Dermis blood vessel endothelial cell (primary cell): ENCODE measurements at regions not wholly inside any gene's neighbourhood (a gene's known extent, or its start where the extent isn't known, plus 50 kb on each side); places are given as distances from the start of the nearest gene placed in this dataset.
"Not testable (repeated sequence)": the region's sequence is repeated elsewhere in the genome, so short reads cannot be mapped to it uniquely, and the experiment has no call there.

Source experiments
- DNase-seq: peaks from one replicate; pipeline ENCODE4 v3.0.0; 2010

DNA sequence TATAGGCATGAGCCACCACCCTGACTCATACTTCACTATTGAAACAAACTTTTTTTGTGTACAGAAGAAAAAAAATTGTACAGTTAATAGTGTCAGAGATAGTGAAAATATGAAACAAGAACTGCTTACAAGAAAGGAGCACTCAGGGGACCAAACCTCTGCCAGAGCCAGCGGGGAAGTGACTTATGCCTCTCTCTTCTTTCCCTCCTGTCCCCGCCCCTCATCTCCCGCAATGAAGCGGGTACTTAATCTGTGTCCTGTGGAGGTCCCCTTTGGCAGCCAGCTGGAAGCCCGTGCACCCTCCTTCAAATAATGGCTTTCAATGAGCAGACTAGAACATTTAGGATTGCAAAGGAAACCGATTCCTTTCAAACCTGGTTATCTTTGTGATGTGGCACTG lies 51.5 kb downstream of the PPIAL4A start:
- not testable (repeated sequence) for DNase-seq

DNA sequence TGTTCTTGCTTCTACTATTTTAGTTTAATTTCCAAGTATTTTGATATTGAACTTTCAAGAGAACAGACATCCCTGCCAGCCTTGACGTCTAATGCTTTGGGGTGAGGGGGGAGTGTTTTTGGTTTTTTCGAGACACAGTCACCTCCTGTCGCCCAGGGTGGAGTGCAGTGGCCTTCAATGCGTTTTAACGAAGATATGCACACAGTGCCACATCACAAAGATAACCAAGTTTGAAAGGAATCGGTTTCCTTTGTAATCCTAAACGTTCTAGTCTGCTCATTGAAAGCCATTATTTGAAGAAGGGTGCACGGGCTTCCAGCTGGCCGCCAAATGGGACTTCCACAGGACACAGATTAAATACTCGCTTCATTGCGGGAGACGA lies 52.3 kb downstream of the PPIAL4A start:
- not testable (repeated sequence) for DNase-seq

DNA sequence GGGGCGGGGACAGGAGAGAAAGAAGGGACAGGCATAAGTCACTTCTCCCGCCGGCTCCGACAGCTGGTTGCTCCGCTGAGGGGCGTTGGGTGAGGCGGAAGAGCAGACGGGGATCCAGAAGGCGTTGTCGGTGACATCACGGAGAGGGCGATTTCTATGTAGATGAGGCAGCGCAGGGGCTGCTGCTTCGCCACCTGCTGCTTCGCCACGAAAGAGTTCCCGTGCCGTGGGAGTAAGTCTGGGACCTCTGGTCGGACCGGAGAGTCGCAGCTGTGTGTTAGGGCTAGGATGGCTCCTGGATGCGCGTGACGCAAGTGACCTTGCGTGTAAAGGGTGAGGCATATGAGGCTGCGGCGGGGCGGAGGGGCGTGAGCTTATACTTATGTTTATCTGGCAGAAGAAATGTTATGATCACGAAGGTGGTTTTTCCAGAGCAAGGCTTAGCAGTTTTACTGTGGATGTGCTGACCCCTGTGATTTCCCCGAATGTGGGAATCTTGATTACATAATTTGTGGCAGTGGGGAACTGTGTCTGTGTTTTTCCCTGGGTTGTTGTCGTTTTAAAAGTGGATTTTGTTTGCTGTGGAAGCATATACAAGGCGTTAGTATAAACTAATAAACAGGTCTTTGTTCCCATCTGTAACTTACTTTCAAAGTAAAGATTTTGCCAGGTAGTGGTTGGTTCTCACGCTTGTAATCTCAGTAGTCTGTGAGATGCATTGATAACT lies 52.8 kb downstream of the PPIAL4A start:
- peak; percentile 2 for DNase-seq

- DNase-seq, result not testable (repeated sequence)
These were observed 53.4 kb downstream of the PPIAL4A start for GRCh38 chr1:120942945-120943319.

DNA sequence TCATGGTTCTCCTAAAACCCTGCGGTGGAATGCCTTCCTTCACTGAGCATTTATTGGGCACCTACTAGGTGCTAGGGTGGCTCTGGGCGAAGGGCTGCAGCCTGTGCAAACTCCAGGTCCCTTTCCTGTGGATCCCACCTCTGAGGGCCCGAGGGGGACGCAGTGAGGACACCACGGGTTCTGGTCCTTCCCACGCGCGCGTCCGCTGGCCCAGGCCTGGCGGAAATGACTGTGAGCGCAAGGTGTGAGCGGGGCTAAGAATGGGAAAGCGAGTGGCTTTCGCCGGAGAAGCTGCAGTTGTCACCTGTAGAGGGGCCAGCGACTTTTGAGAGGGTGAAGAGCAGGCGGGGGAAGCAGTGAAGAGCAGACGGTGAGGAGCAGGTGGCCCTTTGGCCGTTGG lies 55.1 kb downstream of the PPIAL4A start:
- not testable (repeated sequence) for DNase-seq

- not testable (repeated sequence) for DNase-seq
These were observed 55.6 kb downstream of the PPIAL4A start for GRCh38 chr1:120945122-120945521.

GRCh38 chr1:120947114-120947513 lies 57.5 kb downstream of the PPIAL4A start:
- DNase-seq, result not testable (repeated sequence)

DNA sequence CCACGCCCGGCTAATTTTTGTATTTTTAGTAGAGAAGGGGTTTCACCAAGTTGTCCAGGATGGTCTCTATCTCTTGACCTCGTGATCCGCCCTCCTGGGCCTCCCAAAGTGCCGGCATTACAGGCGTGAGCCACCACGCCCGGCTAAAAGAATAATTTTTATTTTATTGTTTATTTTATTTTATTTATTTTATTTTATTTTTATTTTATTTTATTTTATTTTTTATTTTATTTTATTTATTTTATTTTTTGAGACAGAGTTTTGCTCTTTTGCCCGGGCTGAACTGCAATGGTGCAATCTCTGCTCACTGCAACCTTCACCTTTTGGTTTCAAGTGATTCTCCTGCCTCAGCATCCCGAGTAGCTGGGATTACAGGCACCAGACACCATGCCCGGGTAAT lies 60.2 kb downstream of the PPIAL4A start:
- DNase-seq, result not testable (repeated sequence)

DNA sequence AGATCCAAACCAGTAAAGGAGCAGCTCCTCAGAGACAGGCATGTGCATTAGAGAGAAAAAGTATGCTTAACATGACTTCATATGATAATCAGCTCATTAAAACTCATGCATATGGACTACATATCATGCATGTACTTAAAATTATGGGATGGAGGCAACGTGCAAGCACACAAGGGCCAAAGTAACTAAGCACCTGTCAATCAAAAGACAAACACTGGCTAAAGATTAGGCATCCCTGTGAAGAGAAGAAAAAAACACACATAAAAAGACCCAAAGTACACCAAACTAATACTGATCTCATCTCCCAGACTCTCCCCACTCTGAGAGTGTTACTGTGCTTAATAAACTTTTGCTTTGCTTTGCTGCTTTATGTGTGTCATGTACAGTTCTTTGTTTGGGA lies 61.1 kb downstream of the PPIAL4A start:
- DNase-seq, result not testable (repeated sequence)

GRCh38 chr1:120951100-120951499 lies 61.5 kb downstream of the PPIAL4A start:
- not testable (repeated sequence) for DNase-seq

GRCh38 chr1:120952207-120952870 lies 62.8 kb downstream of the PPIAL4A start:
- DNase-seq, result not testable (repeated sequence)

DNA sequence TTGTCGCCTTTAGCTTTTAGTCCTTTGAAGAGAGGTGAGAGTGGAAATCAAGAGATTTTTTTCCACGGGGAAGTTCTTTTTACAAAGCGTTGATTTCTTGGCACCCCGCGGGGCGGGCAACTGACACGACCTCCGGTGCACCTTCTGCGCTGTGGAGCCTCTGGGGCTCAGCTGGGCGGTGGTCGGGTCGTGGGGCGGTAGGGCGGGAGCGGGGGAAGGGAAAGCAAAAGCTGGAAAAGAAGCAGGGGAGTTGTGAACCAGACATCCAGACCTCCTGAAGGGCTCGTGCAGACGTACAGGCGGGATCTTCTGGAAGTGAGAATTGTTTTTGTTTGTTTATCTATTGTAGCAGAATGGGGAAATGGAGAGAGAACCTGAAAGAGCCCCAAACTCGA lies 63.3 kb downstream of the PPIAL4A start:
- not testable (repeated sequence) for DNase-seq

DNA sequence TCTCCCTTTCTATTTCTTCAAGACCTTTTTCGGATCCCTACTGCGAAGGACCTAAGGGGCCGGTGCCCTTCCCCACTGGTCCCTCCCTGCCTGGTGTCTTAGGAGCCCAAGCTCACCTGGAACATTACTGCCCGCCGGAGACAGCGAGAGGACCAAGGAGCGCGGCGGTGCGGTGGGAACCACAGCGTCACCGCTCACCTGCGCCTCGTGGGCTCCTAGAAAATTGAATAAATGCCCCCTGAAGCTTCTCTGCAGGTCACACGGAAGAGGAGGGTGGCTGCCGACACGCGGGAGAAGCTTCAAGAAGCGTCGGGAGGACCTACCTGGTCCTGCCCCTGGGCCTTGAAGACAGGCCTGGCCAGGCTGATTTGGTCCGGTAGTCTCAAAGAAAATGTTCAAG lies 65.2 kb downstream of the PPIAL4A start:
- DNase-seq, result no peak

DNA sequence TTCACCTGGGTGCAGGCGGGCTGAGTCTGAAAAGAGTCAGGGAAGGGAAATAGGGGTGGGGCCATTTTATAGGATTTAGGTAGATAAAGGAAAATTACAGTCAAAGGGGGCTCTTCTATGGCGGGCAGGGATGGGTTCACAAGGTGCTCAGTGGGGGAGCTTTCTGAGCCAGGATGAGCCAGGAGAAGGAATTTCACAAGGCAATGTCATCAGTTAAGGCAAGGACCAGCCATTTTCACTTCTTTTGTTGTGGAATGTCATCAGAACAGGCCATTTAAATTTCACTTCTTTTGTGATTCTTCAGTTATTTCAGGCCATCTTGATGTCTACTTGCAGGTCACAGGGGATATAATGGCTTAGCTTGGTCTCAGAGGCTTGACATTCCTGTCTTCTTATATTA lies 66.4 kb downstream of the PPIAL4A start:
- not testable (repeated sequence) for DNase-seq

- DNase-seq, result not testable (repeated sequence)
These were observed 76.4 kb downstream of the PPIAL4A start for GRCh38 chr1:120966018-120966417.

GRCh38 chr1:120972863-120973262 lies 83.3 kb downstream of the PPIAL4A start:
- DNase-seq, result peak; percentile 70

DNA sequence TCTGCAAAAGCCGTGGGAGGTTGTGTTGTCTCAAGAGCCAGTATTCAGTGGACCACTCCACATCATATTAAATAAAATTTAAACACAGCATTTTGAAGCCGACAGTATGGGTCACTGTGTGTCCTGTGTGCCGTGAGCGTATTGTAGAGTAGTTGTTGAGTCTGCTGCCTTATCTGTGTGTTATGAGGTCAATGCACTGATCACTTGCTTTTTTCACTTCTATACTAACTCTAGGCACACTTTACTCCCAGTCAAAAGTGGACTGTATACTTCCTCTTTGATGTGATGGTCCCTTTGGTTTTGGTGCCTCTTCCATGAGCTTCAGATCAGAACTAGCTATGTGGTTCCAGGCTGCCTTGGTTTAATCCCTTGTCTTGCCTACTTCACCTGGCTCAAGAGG lies 84.3 kb downstream of the PPIAL4A start:
- not testable (repeated sequence) for DNase-seq

DNA sequence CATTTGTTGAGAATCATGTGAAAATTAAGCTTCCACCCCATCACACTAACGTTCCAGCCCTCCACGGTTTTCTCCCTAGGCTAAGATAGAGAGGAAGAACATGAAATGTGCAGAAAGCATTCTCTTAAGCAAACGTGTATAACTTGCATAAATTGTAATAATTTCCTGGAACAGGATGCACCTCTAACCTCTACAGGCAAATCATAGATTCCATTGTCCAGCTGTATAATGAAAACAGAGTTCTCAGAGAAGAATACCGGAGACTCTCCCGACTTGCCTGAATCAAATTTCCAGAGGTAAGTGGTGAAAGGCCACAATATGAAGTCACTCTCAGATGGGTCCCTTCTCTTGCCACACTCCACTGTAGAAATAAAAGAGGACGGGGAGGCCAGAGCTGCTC lies 87.7 kb downstream of the PPIAL4A start:
- DNase-seq, result peak; percentile 47

- DNase-seq, result not testable (repeated sequence)
These were observed 92.0 kb downstream of the PPIAL4A start for GRCh38 chr1:120981489-120982094.

DNA sequence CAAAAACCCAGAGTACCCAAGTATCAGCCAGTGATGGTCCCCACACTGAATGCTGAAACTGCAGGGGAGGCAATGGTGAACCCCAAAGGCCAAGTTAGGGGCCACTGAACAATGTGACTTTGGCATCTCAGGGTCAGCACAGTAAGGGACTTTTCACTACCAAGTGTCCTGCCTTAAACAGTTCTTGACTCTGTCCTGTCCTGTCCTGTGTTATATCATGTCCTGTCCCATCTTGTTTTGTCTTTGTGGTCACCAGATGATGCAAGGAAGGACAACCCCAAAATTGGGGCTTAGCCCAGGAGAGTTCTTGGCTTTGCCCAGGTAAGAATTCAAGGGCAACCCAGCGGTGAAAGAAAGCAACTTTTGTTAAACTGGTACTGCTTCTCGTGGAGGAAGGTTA lies 105.0 kb downstream of the PPIAL4A start:
- DNase-seq, result not testable (repeated sequence)

- not testable (repeated sequence) for DNase-seq
These were observed 105.5 kb downstream of the PPIAL4A start for GRCh38 chr1:120995025-120995424.

DNA sequence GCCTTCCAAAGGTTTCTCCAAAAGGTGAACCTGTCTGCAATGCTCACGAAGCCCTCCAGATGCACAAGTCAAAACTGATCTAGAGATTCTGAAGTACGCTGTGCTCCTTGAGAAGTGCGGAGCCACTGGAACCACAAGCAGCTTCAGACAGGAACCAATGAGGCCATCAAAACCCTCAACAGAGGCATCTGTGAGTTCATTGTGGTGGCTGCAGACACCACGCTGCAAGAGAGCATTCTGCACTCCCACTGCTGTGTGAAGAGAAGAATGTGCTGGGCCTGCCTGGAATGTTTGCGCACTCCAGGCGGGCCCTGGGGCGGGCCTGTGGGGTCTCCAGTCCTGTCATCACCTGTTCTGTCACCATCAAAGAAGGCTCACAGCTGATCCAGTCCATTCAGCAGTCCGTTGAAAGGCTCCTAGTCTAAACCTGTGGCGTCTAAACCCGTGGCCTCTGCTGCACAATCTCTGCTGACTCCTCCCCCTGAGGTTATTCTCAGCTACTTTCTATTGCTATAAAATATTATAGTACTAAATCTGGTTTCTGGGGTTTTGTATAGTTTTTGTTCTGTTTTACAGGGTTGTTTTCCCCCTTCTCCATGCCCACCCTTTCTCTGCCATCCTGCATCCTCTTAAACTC lies 111.6 kb downstream of the PPIAL4A start:
- not testable (repeated sequence) for DNase-seq

GRCh38 chr1:121003230-121003629 lies 113.7 kb downstream of the PPIAL4A start:
- DNase-seq, result not testable (repeated sequence)
